ENCODE measurements at regions not wholly inside any gene's neighbourhood (a gene's known extent, or its start where the extent isn't known, plus 50 kb on each side); places are given as distances from the start of the nearest gene placed in this dataset.

DNA sequence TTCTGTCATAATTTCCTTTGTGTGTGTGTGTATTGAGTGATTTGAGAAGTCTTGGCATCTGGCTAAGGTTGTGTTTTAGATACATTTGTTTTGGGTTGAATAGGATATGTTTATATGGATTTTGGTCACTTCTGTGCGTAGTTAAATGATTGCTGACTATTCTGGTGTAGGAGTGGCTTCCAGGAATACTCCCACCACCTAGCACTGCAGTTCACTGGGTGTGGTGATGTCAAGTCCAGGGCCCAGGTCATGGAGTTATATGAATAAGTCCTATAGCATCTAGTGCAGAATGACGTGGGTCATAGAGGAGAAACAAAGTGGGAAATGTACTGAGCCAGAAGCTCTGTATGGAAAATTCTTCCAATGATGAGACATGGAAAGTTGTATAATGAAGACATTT lies 465.4 kb upstream of the CCL2 start:
- TF ChIP-seq, protein P1, sequence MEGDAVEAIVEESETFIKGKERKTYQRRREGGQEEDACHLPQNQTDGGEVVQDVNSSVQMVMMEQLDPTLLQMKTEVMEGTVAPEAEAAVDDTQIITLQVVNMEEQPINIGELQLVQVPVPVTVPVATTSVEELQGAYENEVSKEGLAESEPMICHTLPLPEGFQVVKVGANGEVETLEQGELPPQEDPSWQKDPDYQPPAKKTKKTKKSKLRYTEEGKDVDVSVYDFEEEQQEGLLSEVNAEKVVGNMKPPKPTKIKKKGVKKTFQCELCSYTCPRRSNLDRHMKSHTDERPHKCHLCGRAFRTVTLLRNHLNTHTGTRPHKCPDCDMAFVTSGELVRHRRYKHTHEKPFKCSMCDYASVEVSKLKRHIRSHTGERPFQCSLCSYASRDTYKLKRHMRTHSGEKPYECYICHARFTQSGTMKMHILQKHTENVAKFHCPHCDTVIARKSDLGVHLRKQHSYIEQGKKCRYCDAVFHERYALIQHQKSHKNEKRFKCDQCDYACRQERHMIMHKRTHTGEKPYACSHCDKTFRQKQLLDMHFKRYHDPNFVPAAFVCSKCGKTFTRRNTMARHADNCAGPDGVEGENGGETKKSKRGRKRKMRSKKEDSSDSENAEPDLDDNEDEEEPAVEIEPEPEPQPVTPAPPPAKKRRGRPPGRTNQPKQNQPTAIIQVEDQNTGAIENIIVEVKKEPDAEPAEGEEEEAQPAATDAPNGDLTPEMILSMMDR (IDR thresholded peaks at IDR 0.05) = no peak
- no peak for TF ChIP-seq POLR2A (IDR thresholded peaks at IDR 0.05)

Measured in Peyer's patch (tissue), 4 donors.